ENCODE measurements at regions not wholly inside any gene's neighbourhood (a gene's known extent, or its start where the extent isn't known, plus 50 kb on each side); places are given as distances from the start of the nearest gene placed in this dataset.

DNA sequence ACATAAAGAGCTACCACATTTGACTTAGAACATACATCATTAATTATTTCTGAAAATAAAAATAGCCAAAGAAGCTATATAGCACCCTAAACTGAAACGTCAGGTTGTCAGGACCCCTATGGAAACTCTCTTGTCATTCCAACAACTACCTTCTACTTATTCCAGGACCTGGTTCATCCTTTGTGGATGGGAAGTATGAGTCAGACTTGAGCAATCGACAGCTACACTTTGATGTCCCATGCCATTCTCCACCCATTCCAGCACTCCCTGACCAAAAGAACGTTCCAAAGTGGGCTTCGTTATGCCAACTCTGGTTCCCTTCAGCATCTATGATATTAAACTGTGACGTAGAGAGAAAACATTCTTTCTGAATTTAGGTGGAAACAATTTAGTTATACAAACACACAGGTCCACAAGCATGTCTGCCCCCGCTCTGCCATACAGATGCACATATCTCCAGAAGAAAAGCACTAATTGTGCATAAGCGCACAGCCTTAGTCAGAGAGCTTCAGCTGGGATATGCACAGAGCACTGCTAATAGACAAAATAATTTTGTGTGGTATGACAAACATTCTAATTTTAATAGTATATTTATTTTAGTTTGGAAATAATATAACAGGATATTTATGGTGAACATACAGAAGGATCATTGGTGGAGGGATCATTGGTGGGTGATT is 723.1 kb upstream of the B3GALT2 start:
- TF ChIP-seq, protein P1, sequence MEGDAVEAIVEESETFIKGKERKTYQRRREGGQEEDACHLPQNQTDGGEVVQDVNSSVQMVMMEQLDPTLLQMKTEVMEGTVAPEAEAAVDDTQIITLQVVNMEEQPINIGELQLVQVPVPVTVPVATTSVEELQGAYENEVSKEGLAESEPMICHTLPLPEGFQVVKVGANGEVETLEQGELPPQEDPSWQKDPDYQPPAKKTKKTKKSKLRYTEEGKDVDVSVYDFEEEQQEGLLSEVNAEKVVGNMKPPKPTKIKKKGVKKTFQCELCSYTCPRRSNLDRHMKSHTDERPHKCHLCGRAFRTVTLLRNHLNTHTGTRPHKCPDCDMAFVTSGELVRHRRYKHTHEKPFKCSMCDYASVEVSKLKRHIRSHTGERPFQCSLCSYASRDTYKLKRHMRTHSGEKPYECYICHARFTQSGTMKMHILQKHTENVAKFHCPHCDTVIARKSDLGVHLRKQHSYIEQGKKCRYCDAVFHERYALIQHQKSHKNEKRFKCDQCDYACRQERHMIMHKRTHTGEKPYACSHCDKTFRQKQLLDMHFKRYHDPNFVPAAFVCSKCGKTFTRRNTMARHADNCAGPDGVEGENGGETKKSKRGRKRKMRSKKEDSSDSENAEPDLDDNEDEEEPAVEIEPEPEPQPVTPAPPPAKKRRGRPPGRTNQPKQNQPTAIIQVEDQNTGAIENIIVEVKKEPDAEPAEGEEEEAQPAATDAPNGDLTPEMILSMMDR (IDR thresholded peaks at IDR 0.05), result no peak
- TF ChIP-seq ZFX (IDR thresholded peaks at IDR 0.05; ENCODE audit: borderline replicate concordance), result no peak

All from 22Rv1 (cell line).